ENCODE measurements at regions not wholly inside any gene's neighbourhood (a gene's known extent, or its start where the extent isn't known, plus 50 kb on each side); places are given as distances from the start of the nearest gene placed in this dataset.

- TF ChIP-seq CTCF (conservative IDR thresholded peaks at IDR 0.05) (no peak), EZH2 (IDR thresholded peaks at IDR 0.05; ENCODE audit: low read depth) (no peak)
These were observed 432.6 kb downstream of the TOX3 start for GRCh38 chr16:52114379-52114778.
